NCI-H1048 (cell line): ENCODE measurements at regions not wholly inside any gene's neighbourhood (a gene's known extent, or its start where the extent isn't known, plus 50 kb on each side); places are given as distances from the start of the nearest gene placed in this dataset.

Experiments used
- DNase-seq: peaks from one replicate; lab custom pipeline; 2025; lab: John Stamatoyannopoulos, UW

DNA sequence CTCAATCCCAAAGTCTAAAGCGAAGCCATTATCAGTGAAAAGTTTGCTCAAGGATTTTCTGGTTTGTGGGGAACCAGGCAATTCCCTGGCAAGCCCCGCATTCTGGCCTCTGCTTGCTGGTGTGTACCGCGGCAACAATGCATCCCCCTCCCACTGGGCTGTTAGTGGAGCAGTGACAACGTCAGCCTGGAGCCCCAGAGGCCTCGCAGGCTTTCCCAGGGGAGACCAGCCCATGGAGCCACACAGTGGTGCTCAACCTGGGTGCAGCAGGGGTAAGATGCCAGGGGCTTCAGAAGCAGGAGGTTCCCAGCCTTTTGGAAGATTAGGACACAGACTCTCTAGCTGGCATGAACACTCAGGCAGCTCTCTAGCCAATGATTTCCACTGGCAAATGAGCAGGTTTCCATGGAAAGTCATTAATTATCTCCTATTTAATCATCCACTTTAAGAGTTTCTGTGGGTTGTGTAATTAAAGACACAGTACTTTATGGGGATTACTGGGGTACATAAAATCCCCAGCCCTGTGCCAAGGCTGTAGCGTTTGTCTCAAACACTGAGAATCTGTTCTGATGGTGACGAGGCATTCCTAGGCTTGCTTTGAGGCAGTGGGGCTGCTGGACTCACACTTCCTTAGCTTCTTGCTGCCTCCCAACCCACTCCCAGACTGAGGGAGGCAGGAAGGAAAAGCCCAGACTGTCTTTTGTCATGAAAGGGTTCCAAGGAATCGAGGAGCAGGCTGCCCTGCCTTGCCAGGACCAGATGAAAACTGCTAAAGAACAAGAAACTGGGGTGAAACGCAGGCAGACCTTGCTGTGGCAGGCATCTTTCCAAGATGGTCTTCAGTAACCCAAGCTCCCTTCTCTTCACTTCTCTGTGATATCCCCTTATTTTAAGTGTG lies 411.9 kb upstream of the SHH start:
- DNase-seq, result no peak

DNA sequence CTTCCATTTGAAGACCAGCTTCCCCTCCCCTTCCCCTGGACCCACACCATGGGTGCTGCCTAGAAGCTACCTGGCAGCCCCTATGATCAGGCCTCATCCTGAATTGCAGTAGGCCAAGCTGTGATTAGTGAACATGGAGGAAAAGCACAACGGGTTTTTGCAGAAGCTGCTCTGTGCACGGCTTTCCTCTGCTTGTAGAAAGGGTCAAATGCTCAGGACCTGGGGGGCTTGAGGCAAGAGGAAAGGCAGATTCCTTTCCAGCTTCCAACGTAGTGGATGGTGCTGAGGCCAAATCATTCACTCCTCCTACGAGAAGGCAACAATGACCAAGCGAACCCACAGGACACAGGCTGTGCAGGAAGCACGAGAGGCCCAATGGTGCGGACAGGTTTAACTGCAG lies 410.3 kb upstream of the SHH start:
- DNase-seq, result no peak

DNA sequence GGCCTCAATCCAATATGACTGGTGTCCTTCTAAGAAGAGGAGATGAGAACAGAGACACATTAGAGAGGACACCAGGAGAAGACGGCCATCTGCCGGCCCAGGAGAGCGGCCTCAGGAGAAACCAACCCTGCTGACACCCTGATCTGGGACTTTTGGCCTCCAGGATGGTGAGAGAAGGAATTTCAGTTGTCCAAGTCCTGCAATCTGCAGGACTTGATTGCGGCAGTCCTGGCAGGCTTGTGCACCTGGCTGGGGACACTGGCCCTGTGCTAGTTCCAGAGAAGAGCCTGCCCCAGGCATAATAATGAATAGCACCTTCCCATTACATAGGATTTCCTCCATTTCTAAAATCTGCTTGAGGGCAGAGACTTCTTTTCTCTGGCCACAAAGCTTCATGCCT lies 409.9 kb upstream of the SHH start:
- no peak for DNase-seq

DNA sequence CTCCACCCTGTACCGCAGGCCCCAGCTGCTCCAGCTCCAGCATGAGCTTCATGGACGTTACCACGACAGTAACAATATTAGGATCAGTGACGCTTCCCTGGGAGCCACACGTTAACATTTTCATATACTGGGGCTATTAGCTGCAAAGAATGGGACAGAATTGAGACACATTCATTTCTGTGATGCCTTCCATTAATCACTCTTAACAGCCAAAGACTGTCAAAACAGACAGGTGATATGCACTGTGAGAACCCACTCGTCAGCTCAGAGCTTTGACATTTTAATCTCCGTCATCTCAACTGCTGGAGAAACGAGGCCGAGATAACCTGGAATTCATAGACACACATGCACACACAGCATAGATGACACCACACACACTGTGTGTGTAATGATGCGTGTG lies 408.4 kb upstream of the SHH start:
- no peak for DNase-seq

DNA sequence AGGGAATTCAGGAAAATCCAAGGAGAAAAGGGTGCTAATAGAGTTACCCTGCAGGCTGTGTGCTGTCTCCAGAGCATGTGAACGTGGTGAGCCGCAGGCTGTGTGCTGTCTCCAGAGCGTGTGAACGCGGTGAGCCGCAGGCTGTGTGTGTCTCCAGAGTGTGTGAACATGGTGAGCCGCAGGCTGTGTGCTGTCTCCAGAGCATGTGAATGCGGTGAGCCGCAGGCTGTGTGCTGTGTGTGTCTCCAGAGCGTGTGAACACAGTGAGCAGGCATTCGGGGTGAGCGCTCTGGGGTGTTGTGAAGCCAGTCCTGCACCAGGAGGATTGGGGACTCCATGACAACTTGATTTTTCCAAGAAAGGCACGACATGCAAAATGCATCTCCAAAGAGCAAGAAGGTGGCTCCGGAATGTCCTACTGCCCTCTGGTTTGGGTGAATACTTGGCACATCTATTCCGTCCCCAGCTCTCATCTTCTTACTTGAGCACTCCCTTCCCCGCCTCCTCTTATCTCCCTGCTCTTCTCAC lies 407.9 kb upstream of the SHH start:
- no peak for DNase-seq

DNA sequence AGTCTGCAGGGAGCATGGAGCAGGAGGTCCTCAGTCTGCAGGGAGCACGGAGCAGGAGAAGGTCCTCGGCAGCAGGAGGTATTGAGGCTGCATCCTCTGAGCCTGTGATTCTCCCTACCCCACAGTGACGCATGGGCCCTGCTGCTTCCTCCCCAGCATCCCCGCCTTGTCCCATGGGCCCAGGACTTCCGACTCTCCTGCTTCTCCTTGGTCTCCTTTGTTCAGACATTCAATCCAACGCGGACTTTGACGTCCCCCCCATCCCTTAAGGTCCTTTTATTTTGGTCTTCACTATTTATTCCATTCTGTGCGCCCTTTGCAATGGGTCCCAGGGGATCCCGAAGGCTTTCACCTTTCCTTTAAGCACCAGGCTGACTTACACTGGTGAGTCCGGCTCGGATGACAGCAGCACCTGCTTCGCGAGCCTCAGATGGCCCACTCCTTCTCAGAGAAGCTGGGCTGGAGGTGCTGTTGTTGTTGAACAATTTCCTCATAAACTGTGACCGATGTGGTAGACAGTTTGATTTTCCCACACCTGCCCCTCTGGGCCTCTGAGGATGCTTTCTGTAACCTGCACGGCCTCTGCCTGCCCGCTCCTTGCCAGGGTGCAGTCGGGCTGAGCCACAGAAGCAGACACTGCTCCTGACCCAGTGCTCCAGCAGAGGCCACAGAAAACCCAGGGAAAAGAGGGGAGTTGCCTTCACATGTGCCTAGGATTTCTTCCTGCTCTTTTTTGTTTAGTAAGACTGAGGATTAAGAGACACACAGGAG lies 407.2 kb upstream of the SHH start:
- no peak for DNase-seq

DNA sequence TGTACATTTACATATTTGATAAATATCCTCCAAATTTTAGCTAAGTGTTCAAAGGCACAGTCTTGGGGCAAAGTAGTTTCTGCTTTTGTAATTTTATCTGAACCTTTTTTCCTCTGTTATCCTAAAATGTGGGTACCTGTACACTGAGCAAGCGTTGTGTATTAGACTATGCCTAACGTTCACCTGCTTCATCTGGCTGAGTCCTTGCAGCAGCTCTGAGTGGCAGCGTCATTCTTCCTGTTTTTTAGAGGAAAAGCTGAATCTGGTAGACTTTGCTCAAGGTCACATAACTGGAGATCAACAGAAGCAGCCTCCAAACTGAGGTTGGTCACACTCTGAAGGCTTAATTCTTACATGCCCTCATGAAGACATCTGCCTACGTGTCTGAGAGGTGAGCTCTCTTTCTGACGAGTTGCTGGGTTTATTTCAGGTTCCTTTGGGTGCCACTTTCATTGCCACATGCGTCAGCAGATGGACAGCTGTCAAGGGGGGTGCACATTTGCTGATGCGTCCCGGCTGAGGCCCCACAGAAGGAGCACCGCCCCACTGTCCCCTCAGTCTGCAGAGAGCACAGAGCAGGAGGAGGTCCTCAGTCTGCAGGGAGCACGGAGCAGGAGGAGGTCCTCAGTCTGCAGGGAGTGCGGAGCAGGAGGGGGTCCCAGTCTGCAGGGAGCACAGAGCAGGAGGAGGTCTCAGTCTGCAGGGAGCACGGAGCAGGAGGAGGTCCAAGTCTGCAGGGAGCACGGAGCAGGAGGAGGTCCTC lies 406.5 kb upstream of the SHH start:
- DNase-seq, result no peak

DNA sequence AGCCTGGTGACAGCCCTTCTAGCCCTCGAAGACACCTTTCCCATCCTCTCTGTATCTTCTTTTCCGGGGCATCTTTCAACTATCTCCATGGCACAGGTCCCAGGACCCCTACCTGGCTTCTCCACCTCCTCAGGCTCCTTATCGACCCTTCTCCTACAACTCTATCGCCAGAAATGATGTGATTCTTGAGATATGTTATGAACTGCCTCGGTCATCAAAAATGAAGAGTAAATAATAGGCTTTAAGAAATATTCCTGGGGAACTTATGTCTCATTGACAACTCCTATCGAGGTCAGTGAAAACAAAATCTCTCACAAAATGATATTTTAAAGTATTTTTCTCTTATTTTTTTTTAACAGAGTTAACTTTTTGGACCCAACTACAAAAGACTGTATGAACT lies 405.5 kb upstream of the SHH start:
- no peak for DNase-seq

DNA sequence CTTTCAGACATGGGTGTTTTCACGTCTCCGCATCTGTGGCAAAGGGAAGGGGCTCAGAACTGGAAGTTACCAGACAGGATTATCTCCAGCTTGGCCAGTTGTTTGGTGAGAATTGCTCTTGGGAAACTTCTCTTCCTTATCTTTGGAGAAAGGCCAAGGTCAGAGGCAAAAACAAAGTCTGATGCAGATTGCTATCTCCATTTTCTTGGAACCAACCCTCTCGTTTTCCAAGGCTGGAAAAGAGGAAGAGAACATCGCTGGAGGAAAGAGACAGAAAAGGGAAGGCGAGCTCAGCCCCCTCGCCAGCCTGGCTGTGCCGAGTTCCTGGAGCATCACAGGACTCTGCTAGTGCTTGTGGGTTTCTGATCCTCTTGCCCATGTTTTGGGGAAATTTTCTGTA lies 396.8 kb upstream of the SHH start:
- DNase-seq, result no peak

DNA sequence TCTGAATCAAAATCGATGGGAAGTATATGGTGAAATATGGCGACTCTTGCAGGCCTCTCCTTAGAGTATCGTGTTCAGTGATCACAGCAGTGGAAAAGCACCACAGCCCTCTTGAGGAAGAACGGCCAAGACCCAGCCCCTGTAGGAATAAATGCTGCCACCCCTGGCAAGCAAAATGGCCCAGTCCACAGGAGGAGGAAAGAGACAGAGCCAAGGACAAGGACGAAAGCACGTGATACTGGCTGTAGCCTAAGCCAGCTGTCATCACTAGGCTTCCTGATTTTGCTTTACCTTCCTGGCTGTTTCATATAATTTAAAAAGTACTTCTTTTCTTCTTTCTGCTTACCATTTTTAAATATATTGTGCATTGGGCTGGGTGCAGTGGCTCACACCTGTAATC lies 395.0 kb upstream of the SHH start:
- no peak for DNase-seq

DNA sequence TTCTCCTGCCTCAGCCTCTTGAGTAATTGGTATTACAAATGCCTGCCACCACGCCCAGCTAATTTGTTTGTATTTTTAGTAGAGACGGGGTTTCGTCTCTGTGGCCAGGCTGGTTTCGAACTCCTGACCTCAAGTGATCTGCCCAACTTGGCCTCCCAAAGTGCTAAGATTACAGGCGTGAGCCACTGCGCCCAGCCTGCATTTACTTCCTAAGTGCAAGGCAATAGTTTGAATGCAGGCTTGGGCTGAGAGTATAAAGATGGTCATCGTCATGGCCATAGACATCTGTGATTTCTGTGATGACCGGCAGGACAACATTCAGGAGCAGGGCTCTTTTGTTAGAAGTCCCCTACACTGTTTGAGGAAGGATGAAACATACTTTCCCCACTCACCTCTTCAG lies 393.9 kb upstream of the SHH start:
- DNase-seq, result no peak

DNA sequence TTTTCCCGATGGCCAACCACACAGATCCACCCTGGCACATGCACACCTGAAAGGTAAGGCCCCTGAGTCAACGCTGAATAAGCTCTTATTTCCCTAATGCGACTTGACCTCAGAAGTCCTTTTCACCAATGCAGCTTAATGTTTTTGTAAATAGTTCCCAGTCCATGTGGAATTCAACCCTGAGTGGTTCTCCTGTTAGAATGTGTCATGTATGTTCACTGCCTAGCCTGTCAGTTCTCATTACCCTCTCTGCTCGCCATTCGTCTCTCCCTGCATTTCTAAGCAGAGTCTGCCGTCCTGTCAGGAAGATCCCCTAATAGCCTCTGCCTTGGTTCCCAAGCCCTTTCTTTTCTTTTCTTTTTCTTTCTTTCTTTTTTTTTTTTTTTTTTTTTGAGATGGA lies 392.6 kb upstream of the SHH start:
- DNase-seq, result no peak

DNA sequence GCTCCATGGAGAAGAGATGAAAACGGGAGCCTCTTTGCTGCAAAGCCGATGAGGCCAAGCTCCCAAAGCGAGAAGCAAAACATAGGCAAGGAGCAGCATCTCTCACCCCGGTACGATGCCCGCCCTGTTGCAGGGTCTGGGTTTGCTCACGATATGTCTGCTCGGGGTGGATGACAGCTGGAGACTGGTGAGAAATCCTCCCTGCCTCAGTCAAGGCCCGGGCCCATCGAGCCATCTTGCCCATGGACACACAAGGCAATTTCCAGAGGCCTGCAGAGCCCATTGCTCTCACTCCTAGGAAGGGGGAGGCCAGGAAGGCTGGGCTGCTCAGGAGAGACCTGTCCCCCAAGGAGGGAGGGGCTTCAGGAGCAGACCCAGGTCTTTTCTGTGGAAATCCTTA lies 391.7 kb upstream of the SHH start:
- no peak for DNase-seq

DNA sequence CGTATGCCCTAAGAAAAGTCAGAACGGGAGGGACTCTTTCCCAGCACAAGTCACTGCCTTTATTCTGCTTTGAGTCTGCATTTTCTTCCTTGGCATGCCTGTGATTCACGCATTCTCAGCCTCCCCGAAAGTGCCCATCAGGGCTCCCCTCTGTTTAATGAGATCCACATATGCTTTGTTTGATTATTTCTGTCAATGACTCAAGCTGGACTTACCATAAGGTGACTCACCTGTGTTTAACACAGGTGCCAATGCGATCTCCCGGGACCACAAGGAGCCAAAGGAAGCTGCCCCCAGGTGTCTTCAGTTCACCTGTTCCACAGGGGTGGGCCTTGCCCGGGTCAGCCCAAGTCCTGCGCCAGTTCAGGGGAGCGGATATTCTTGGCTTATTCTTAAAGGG lies 386.0 kb upstream of the SHH start:
- DNase-seq, result no peak

DNA sequence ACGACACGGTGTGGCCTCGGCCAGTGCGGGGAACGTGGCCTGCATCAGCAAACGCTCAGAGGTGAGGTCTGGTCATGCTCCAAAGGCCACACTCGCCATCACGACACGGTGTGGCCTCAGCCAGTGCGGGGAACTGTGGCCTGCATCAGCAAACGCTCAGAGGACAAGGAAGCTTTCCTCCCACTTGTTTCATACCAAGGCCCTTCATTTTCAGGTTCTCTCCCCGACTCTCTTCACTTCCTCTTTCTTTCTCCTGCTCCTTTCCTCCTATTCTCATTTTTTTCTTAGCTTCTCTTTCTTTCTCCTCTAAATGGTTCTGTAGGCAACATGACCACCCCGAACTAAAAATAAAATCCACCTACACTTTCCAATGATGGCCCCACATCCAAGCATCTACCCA lies 384.4 kb upstream of the SHH start:
- DNase-seq, result no peak

DNA sequence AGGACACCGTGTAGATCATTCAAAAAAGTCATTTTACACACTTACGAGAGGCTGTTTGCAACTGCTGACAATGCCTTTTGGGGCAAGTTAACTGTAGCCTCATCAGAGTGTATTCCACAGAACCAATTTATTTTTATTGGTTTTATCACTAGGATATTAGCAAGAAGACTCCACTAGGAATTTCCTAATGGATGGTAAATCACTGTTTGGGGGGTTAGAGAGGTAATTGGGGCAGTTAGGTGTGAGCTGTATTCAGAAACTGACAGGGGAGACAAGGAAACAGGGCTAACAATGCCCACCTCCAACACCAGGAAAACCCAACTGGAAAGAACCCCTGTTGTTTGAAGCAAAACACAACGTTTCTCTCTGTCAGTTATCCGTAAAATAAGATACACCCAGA lies 383.0 kb upstream of the SHH start:
- DNase-seq, result no peak

DNA sequence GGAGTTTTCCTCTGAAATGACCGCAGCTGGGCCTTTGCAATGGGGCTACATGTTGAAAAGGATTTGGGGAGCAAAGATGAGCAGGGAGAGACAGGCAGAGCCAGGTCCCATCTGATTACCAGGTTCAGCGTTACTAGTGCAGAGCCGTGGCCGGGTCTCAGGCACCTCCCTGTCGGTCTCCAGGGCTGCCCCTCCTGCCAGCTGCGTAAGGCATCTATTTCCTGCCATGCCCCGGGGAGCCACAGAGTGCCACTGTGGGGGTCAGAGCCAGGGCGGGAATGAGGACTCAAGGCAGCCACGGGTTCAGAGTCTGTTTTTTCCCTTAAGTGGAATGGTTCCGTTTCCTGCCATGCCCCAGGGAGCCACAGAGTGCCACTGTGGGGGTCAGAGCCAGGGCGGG lies 382.6 kb upstream of the SHH start:
- no peak for DNase-seq

DNA sequence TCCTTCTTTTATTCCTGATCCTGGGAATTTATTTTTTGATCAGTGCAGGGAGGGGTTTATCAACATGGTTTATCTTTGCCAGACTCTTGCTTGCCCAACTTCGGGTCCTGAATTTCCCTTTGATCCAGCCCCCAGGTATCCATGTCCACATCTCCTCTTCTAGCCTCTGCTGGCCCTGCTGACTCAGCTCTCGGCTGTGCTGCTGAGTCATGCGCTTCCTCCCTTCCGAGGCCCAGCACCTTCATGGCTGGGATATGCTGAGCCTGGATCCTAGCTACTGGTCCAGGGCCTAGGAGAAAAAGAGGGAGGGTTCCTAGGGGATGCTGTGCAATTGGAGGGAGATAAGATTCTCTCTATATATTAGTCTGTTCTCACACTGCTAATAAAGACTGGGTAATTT lies 380.7 kb upstream of the SHH start:
- no peak for DNase-seq

DNA sequence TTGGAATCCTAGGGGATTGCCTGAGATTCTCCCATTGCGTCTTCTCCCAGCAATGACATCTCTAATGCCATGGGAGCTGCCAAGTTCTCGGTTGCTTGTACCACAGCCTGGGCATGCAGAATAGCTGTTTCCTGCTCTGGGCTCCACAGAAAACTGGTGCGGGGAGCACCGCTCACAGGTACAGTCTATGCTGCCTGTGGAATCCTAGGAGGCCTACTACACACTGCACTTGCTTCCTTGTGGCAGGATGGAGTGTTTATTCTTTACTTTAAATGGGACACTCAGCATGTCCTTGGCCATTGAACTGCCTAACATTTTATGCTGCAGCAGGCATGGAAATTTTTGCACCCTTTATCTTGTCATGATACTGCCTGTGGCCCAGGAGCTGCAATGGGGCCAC lies 378.8 kb upstream of the SHH start:
- no peak for DNase-seq

DNA sequence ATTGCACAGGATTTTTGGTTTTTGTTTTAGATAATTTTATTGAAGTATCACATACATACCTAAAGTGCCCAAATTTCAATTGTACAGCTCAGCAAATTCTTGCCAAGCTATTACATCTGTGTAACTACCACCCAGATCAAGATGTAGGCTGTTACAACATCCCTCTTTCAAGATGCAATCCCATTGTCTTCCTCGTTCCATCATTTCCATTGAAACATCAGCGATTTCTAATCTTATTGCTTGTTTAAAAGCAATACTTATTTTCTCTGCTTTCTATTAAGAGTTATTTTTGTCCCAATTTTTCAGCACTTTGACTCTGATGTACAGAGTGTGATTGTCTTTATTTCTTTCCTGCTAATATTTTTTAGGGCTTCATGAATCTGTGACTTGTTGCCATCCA lies 372.8 kb upstream of the SHH start:
- DNase-seq, result no peak

DNA sequence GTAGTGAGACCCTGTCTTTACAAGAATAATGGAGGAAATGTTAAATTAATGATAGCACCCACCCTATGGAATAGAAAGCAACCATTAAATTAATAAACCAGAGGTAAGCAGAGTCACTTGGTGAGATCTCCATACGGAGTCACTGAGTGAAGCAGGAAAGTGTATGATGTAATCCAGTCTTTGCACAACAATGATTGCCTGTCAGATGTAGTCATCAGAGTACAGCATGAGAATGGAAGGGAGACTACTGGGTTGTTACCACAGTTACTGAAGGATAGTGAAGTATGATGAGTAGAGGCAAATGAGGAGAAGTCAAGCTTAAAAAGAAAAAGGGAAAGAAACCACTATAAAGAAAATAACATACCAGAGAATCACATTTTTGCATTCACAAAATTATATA lies 371.9 kb upstream of the SHH start:
- no peak for DNase-seq

DNA sequence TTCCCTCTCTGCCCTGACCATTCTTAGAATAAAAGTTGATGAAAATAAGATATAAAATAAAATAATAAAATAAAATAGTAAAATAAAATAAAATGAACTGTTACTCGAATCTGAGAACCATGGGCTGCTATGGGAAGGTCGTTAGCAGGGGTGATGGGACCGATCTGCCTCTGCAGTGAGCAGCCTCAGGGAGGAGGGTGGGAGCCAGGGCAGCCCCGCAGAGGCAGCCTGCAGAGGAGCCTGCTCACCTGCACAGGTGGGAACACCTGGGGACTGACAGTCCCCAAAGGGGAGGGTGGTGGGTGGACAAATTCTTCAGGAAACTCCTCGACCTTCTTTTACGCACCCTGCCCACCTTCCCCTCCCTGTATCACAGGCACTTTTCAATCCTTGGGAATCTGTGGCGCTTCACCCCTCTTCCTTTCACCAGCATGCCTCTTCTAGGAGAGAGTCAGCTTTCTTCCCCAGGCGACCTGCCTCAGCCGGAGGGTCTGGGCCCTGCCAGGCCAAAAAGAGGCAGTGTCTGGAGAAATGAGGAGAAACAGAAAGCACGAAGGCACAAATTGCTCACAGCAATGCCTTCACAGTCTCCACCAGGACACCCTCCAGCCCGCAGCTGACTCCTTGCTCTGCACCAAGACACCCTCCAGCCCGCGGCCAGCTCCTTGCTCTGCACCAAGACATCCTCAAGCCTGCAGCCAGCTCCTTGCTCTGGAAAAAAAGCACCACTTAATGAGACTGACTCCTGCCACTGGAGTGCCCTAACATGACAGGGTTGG lies 368.4 kb upstream of the SHH start:
- DNase-seq, result no peak
